NCI-H345 treated with DMSO at 0.1 percent for 48 hours (cell line): ENCODE measurements at regions not wholly inside any gene's neighbourhood (a gene's known extent, or its start where the extent isn't known, plus 50 kb on each side); places are given as distances from the start of the nearest gene placed in this dataset.

ENCODE experiments used
- DNase-seq: peaks from one replicate; lab custom pipeline; 2025; ENCODE audit not compliant: unreplicated experiment; lab: John Stamatoyannopoulos, UW

- DNase-seq, result no peak
These were observed 297.8 kb upstream of the IRX1 start for GRCh38 chr5:3297853-3298252.

- no peak for DNase-seq
These were observed 307.3 kb upstream of the IRX1 start for GRCh38 chr5:3288325-3288724.

DNA sequence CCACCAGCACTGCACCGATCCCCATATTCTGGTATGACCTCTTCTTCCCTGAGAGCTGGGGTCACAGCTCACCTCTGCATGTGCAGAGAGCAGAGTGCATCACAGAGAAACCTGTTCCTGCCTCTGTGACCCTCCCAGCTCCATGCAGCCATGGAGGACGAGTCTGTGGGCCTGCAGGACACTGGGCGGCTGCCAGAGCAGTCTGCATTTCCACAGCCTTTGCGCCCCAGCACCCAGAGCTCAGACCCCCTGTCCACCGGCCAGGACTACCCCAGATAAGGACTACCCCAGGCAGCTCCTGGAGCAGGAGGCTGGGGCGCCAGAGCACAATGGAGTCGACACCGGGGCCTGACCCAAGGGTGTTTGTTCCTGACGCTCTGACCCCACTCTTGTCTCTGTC is 308.1 kb upstream of the IRX1 start:
- no peak for DNase-seq

- DNase-seq, result no peak
These were observed 310.0 kb upstream of the IRX1 start for GRCh38 chr5:3285621-3286020.

DNA sequence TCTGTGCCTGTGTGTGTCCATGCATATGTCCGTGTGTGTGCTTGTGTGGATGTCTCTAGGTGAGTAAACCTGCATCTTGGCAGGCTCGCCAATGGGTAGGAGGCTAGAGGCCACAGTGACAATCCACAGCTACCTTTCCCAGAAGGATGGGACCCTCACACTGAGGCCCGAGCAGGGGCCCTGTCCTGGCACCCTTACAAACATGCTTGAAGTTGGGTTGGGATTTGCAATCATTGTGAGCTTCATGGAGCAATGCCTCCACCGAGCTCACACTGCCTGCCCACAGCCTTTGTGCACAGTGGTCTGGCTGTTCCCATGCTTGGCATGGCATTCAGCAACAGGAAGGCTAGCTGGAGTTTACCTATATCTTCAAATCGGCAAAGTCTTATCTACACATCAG is 311.1 kb upstream of the IRX1 start:
- DNase-seq, result no peak

DNA sequence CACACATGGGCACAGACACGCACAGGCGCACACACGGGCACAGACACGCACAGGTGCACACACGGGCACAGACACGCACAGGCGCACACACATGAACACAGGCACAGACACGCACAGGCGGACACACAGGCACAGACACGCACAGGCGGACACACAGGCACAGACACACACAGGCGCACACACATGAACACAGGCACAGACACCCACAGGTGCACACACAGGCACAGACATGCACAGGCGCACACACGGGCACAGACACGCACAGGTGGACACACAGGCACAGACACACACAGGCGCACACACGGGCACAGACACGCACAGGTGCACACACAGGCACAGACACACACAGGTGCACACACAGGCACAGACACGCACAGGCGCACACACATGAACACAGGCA is 312.8 kb upstream of the IRX1 start:
- no peak for DNase-seq

- DNase-seq, result no peak
These were observed 314.3 kb upstream of the IRX1 start for GRCh38 chr5:3281366-3281765.

DNA sequence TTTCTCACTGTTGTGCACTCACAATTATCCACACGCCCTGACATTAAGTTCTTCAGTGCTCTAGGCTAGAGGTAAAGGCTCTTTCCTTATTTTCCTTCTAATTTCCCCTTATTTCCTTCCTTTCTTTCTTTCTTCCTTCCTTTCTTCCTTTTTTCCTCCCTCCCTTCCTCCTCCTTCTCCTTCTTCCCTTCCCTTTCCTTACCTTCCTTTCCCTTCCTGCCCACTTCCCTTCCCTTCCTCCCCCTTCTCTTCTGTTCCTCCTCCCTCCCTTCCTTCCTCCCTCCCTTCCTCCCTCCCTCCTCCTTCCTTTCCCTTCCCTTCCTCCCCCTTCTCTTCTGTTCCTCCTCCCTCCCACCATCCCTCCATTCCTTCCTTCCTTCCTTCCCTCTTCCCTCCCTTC is 317.0 kb upstream of the IRX1 start:
- DNase-seq, result no peak

DNA sequence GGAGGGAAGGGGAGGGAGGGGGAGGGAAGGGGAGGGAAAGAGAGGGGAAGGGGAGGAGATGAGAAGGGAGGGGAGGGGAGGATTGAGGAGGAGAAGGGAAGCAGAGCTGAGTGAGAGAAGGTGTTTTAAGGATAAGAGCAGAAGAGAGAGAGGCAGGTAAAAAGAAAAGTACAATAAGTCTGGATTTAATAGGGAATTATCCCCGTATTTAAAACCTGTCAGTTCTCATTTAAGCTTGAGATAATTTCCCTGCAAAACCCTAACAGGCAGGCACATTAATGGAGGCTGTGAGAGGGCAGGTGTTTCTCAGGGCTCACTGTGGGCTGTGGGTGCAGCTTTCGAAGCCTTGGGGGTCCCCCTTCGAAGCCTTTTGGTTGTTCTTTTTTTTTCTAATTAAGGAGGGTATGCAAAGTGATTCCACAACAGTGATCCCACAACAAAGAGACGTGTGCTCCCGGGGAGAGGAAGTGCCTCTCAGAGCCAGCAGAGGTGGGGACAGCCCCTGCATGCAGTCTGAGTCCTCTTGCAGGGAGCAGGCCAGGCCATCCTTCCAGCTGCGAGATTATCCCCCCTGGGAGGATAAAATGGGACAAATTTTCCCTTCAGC is 317.9 kb upstream of the IRX1 start:
- no peak for DNase-seq

- no peak for DNase-seq
These were observed 318.7 kb upstream of the IRX1 start for GRCh38 chr5:3276896-3277295.

GRCh38 chr5:3269395-3270169 is 326.1 kb upstream of the IRX1 start:
- no peak for DNase-seq

GRCh38 chr5:3268760-3269330 is 326.8 kb upstream of the IRX1 start:
- no peak for DNase-seq

DNA sequence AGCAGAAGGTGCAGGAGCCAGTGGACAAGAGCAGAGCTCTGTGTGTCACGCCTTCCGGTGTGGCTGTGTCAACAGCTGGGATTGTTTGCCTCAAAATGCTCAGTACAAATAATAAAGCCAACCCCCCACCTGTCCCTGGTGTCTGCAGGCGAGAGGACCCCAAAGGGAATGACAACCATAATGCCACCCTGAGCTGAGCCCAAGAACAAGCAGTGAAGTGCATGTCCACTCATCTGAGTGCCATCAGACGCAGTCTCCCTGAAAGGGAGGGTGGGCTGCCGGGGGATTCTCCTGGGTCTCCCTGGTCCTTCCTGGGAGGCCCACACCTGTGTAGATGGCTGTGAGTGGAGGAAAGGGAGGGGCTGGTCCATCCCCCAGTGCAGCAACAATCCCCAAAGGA is 328.8 kb upstream of the IRX1 start:
- no peak for DNase-seq

DNA sequence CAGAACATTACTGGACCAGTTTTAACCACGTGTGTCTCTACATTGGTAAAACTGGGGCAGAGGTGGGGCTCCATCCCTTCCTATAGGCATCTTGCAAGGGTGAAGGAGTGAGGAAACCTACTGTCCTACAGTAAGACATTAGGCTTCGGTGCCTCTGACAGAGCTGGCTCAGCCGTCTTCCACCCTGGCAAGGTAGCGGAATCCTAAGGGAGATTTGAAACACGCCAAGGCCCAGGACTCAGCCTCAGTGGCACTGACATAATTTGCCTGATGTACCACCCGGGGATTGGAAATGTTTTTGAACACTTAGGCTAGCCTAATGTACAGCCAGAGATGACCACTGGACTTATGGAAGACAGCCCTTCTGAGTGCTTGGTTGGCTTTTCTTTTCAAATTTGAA is 329.7 kb upstream of the IRX1 start:
- DNase-seq, result no peak

DNA sequence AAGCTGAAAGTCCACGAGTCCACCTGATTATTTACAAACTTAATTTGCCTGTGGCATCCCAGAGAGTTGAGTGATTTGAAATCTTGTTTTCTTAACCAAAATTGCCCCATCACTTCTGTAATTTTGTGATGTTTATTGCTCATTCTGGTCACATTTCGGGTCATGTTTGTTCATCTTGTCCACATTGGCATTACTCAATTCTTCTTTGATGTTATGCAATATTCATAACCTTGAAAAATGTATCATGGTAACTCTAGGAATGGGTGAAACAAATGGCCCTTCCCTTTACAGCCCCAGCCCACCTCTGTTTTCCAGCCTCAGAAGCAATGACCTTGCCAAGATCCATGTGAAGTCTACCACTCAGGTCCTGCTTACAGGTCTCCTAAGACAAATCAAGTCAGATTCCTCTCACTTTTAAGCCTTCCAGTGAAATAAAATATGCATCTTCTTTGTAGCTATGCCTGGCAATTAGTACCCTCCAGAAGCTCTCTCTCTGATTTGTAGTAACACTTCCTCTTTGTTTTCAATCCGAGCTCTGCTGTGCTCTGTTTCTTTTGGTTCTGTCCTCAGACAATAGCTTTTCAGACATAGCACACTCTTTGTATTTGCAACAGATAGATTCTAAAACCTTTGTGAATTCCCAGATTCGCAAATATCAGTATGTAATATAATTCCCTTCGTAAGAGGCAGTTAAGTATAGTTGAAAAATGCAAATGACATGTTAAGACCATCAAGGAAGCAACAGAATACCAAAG is 330.3 kb upstream of the IRX1 start:
- DNase-seq, result no peak

GRCh38 chr5:3262451-3262850 is 333.2 kb upstream of the IRX1 start:
- DNase-seq, result no peak

DNA sequence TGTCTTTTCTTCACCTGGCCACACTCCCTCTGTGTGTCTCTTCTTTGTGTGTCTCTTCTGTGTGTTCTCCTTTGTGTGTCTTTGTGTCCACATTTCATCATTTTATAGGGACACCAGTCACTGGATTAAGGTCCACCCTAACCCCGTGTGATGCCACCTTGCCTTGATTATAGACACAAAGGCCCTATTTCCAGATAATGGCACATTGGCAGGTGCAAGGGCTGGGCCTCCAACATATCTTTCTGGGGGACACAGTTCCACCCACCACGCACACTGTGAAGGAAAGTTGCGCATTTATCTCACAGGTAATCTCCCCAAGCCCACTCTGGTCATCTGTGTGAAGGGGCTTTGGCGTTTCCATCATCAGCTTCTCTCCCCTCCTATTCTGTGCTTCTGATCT is 334.6 kb upstream of the IRX1 start:
- no peak for DNase-seq

GRCh38 chr5:3258050-3258449 is 337.6 kb upstream of the IRX1 start:
- no peak for DNase-seq

GRCh38 chr5:3252235-3252634 is 343.4 kb upstream of the IRX1 start:
- DNase-seq, result no peak

GRCh38 chr5:3251784-3252183 is 343.8 kb upstream of the IRX1 start:
- DNase-seq, result no peak

DNA sequence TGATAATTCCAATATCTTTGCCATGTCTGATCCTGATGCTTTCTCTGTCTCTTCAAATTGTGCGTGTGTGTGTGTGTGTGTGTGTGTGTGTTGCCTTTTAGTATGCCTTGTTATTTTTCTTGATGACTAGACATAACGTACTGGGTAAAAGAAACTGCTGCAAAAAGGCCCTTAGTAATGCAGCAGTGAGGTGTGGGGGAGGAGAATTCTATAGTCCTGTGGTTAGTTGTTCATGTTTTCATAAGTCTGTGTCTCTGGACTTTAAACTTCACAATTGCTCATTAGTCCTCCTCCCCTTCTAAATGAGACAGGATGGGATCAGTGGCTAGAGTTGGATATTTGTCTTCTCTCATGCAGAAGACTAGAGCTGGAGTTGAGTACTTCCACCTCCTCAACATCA is 346.2 kb upstream of the IRX1 start:
- DNase-seq, result no peak

GRCh38 chr5:3237276-3237868 is 358.3 kb upstream of the IRX1 start:
- DNase-seq, result no peak
